HCT116 (cell line): ENCODE measurements at regions not wholly inside any gene's neighbourhood (a gene's known extent, or its start where the extent isn't known, plus 50 kb on each side); places are given as distances from the start of the nearest gene placed in this dataset.

ENCODE experiments used
- ATAC-seq: fragments of 200-7000 bp; cut with Tn5 transposase; 2 replicates; pipeline ENCODE4 v1.9.1; 2020; ENCODE audit warnings: mild to moderate bottlenecking, moderate library complexity
- BruUV-seq: library from RNA; stranded (reverse); fragments of 400-500 nt; replicated peaks from 2 replicates; lab custom pipeline; 2021; lab: Mats Ljungman, UMichigan
- CTCF ChIA-PET: fragments of 300-600 bp; sonication (Branson Sonifier 250); formaldehyde crosslinking; loops from one replicate; lab custom pipeline; 2021; ENCODE audit warnings: antibody characterized with exemption; lab: Charles Lee
- POLR2A ChIA-PET: fragments of 300-600, 350-600 bp; sonication (Branson Sonifier 250); formaldehyde crosslinking; loops from one replicate; lab custom pipeline; 2021; ENCODE audit warnings: antibody characterized with exemption; lab: Charles Lee
- RAD21 ChIA-PET, 2 experiments: fragments of 300-600 bp; sonication (Branson Sonifier 250); formaldehyde crosslinking; loops; one replicate each; lab custom pipeline; 2023; ENCODE audit warnings: low total read pairs in 2 of 2; ENCODE audit not compliant: uncharacterized antibody in 2 of 2, unreplicated experiment in 2 of 2, low non-redundant PET in 1 of 2; lab: Charles Lee
- DNase-seq: peaks from one replicate; pipeline ENCODE4 v3.0.0-alpha.2; 2010; ENCODE audit warnings: low read depth, low spot score
- H2AFZ ChIP-seq: fragments of 200-600 bp; shearing (Covaris generic), sonication (generic); 2 replicates; pipeline ENCODE4 v1.6.1; 2017; ENCODE audit warnings: low read depth, mixed run types, mixed read lengths, antibody characterized with exemption, low read length; ENCODE audit not compliant: poor library complexity, severe bottlenecking
- H3K27ac ChIP-seq: 2 replicates; pipeline ENCODE4 v1.5.1; 2012; ENCODE audit warnings: low read depth, low read length
- H3K27me3 ChIP-seq: fragments of 200-600 bp; sonication (generic); 2 replicates; pipeline ENCODE4 v1.6.1; 2016; ENCODE audit warnings: mixed run types, low read length, mixed read lengths; ENCODE audit not compliant: insufficient read depth
- H3K36me3 ChIP-seq, 2 experiments: fragments of 200-500 bp in 1 of 2; fragments of 200-600 bp in 1 of 2; sonication (Bioruptor generic) in 1 of 2; sonication (generic) in 1 of 2; 2 replicates each; pipeline versions ENCODE4 v1.5.1 to v1.6.1; 2014 to 2016; ENCODE audit warnings: low read length in 2 of 2, inconsistent platforms in 1 of 2, mixed read lengths in 1 of 2, mixed run types in 1 of 2; ENCODE audit not compliant: insufficient read depth in 2 of 2, control insufficient read depth in 1 of 2
- H3K4me1 ChIP-seq, 2 experiments: fragments of 200-600 bp in 1 of 2; sonication (generic) in 1 of 2; 2 replicates each; pipeline versions ENCODE4 v1.5.1 to v1.6.1; 2012 to 2017; ENCODE audit warnings: low read length in 2 of 2, inconsistent platforms in 1 of 2, mild to moderate bottlenecking in 1 of 2, mixed read lengths in 1 of 2, mixed run types in 1 of 2, moderate library complexity in 1 of 2; ENCODE audit not compliant: insufficient read depth in 2 of 2, control insufficient read depth in 1 of 2
- H3K4me2 ChIP-seq: fragments of 200-600 bp; sonication (generic); 2 replicates; pipeline ENCODE4 v1.6.1; 2017; ENCODE audit warnings: mixed run types, low read length, mixed read lengths
- H3K4me3 ChIP-seq, 2 experiments: fragments of 200-600 bp in 1 of 2; sonication (generic) in 1 of 2; replicated peaks in 1 of 2; 2 replicates each; pipeline ENCODE4 v1.5.1; 2011 to 2016; ENCODE audit warnings: low read length in 2 of 2, control low read depth in 1 of 2, low read depth in 1 of 2, mild to moderate bottlenecking in 1 of 2, mixed read lengths in 1 of 2, mixed run types in 1 of 2
- H3K79me2 ChIP-seq: fragments of 200-600 bp; sonication (generic); 2 replicates; pipeline ENCODE4 v1.6.1; 2017; ENCODE audit warnings: mild to moderate bottlenecking, mixed run types, low read length, moderate library complexity, mixed read lengths; ENCODE audit not compliant: insufficient read depth
- H3K9ac ChIP-seq: fragments of 200-600 bp; sonication (generic); 2 replicates; pipeline ENCODE4 v1.6.1; 2016; ENCODE audit warnings: low read length, mixed read lengths
- H3K9me2 ChIP-seq: fragments of 200-600 bp; sonication (generic), shearing (Covaris generic); 2 replicates; pipeline ENCODE4 v1.6.1; 2017; ENCODE audit warnings: mixed run types, mild to moderate bottlenecking, moderate library complexity; ENCODE audit not compliant: insufficient read depth
- H3K9me3 ChIP-seq, 2 experiments: fragments of 200-500 bp in 1 of 2; fragments of 200-600 bp in 1 of 2; sonication (Bioruptor generic) in 1 of 2; sonication (generic) in 1 of 2; 2 replicates each; pipeline ENCODE4 v1.6.1; 2014 to 2017; ENCODE audit warnings: low read length in 2 of 2, mixed read lengths in 2 of 2, inconsistent platforms in 1 of 2, low read depth in 1 of 2, mild to moderate bottlenecking in 1 of 2, mixed run types in 1 of 2, moderate library complexity in 1 of 2; ENCODE audit not compliant: control insufficient read depth in 1 of 2, insufficient read depth in 1 of 2
- H4K20me1 ChIP-seq: fragments of 200-600 bp; sonication (generic), shearing (Covaris generic); 2 replicates; pipeline ENCODE4 v1.6.1; 2017; ENCODE audit warnings: mixed run types, mild to moderate bottlenecking, moderate library complexity; ENCODE audit not compliant: insufficient read depth
- CEBPB ChIP-seq: IDR thresholded peaks from 2 replicates; pipeline ENCODE4 v1.6.1; 2012; ENCODE audit warnings: low read depth
- EGR1 ChIP-seq: IDR thresholded peaks from 2 replicates; pipeline ENCODE4 v1.6.1; 2012; ENCODE audit warnings: low read depth
- ELF1 ChIP-seq: IDR thresholded peaks from 2 replicates; pipeline ENCODE4 v1.6.1; 2012; ENCODE audit warnings: low read depth, borderline replicate concordance
- EZH2 ChIP-seq: fragments of 200-600 bp; sonication (generic); IDR thresholded peaks from 2 replicates; pipeline ENCODE4 v1.6.1; 2017; ENCODE audit warnings: antibody characterized with exemption, mixed run types
- EZH2phosphoT487 ChIP-seq: fragments of 200-600 bp; IDR thresholded peaks from 2 replicates; pipeline ENCODE4 v1.6.1; 2018; ENCODE audit warnings: antibody characterized with exemption, borderline replicate concordance
- JUND ChIP-seq: IDR thresholded peaks from 2 replicates; pipeline ENCODE4 v1.6.1; 2012
- POLR2A ChIP-seq: IDR thresholded peaks from 2 replicates; pipeline ENCODE4 v1.7.0; 2011; ENCODE audit warnings: borderline replicate concordance; ENCODE audit not compliant: insufficient read depth, insufficient read length; ENCODE audit errors: extremely low read depth
- RAD21 ChIP-seq: IDR thresholded peaks from 2 replicates; pipeline ENCODE4 v1.6.1; 2012; ENCODE audit warnings: low read depth, mild to moderate bottlenecking
- SIN3A ChIP-seq: IDR thresholded peaks from 2 replicates; pipeline ENCODE4 v1.6.1; 2012; ENCODE audit warnings: low read depth
- SP1 ChIP-seq: IDR thresholded peaks from 2 replicates; pipeline ENCODE4 v1.6.1; 2012; ENCODE audit warnings: low read depth
- SRF ChIP-seq: IDR thresholded peaks from 2 replicates; pipeline ENCODE4 v1.6.1; 2012; ENCODE audit warnings: low read depth
- YY1 ChIP-seq: IDR thresholded peaks from 2 replicates; pipeline ENCODE4 v1.6.1; 2011; ENCODE audit warnings: low read length, low read depth, moderate library complexity, mild to moderate bottlenecking; ENCODE audit not compliant: insufficient replicate concordance; ENCODE audit errors: extremely low read depth
- ZFX ChIP-seq: fragments of 450-650 bp; IDR thresholded peaks from 2 replicates; pipeline ENCODE4 v1.6.1; 2017
- ZNF274 ChIP-seq: fragments of 200-500 bp; sonication (Bioruptor generic); IDR thresholded peaks from 2 replicates; pipeline ENCODE4 v1.6.1; 2014; ENCODE audit warnings: mild to moderate bottlenecking, low read depth, low read length, inconsistent platforms
- intact Hi-C: fragments of 100-400 bp; cut with micrococcal nuclease; formaldehyde crosslinking; loops from 2 replicates; pipeline ENCODE4 v1.10.0; 2022
- TF ChIP-seq, protein P1 (sequence below): IDR thresholded peaks from 2 replicates; pipeline ENCODE4 v1.6.1; 2012
- TF ChIP-seq, protein P2 (sequence below), 3 experiments: fragments of 200-600 bp in 1 of 3; sonication (generic) in 1 of 3; IDR thresholded peaks in 2 of 3; conservative IDR thresholded peaks in 1 of 3; 2 replicates each; pipeline ENCODE4 v1.5.1; 2012 to 2017; ENCODE audit warnings: low read depth in 2 of 3, low read length in 2 of 3, antibody characterized with exemption in 1 of 3, borderline replicate concordance in 1 of 3, control low read depth in 1 of 3, mild to moderate bottlenecking in 1 of 3, mixed read lengths in 1 of 3, mixed run types in 1 of 3, moderate library complexity in 1 of 3; ENCODE audit not compliant: insufficient read depth in 1 of 3
- TF ChIP-seq, protein P3 (sequence below): IDR thresholded peaks from 2 replicates; pipeline ENCODE4 v1.6.1; 2011; ENCODE audit warnings: mild to moderate bottlenecking, low read length, moderate library complexity; ENCODE audit not compliant: insufficient replicate concordance; ENCODE audit errors: extremely low read depth
- TF ChIP-seq, protein P4 (sequence below): IDR thresholded peaks from 2 replicates; pipeline ENCODE4 v1.6.1; 2012

DNA sequence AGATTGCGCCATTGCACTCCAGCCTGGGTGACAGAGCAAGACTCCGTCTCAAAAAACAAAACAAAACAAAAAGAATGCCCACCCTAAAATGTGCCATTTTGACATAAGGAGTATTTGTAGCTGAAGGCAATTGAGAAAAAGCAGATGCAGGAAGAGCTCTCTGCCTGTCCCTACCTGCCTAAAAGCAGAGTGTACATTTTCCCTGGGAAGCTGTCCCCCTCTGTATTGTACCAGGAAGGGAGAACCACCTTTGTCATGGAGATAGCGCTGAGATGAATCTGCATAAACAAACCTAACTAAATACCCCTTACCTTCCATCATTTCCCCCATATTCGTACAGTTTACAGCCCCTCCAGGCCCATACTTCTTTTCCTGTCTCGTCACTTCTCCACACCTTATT, 94.4 kb upstream of the SLC45A1 start:
- H3K4me3 ChIP-seq: no peak overlapping the region
- no peaks in the 10 kb centered on the region for H3K27me3 ChIP-seq
- ChIA-PET POLR2A (no interaction called here), CTCF (no interaction called here), RAD21 (no interaction called here)
- ATAC-seq (no peak), DNase-seq (no peak)
- no peak overlapping the region for H3K4me2 ChIP-seq
- H3K4me1 ChIP-seq: peaks cover 14 to 37% of the 10 kb centered on the region in 2 experiments; a peak in 3 of 4 replicates
- no peaks in the 10 kb centered on the region for H3K9me2 ChIP-seq
- H4K20me1 ChIP-seq: no peaks in the 10 kb centered on the region
- no peaks in the 10 kb centered on the region for H3K36me3 ChIP-seq
- no TSS peak for BruUV-seq
- peaks cover 0 to 7% of the 10 kb centered on the region in 2 experiments; a peak in 1 of 4 replicates for H3K9me3 ChIP-seq
- H3K79me2 ChIP-seq: no peaks in the 10 kb centered on the region
- intact Hi-C loops: no loop called here
- TF ChIP-seq JUND: no peak
- no peak for TF ChIP-seq EGR1
- no peak for TF ChIP-seq SP1
- no peak for TF ChIP-seq ZNF274
- TF ChIP-seq ZFX: no peak
- no peak for TF ChIP-seq POLR2A
- TF ChIP-seq, protein P1, sequence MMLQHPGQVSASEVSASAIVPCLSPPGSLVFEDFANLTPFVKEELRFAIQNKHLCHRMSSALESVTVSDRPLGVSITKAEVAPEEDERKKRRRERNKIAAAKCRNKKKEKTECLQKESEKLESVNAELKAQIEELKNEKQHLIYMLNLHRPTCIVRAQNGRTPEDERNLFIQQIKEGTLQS: no peak
- no peak for TF ChIP-seq EZH2
- TF ChIP-seq ELF1: no peak
- no peak for TF ChIP-seq SIN3A
- TF ChIP-seq RAD21: no peak
- TF ChIP-seq, protein P2, sequence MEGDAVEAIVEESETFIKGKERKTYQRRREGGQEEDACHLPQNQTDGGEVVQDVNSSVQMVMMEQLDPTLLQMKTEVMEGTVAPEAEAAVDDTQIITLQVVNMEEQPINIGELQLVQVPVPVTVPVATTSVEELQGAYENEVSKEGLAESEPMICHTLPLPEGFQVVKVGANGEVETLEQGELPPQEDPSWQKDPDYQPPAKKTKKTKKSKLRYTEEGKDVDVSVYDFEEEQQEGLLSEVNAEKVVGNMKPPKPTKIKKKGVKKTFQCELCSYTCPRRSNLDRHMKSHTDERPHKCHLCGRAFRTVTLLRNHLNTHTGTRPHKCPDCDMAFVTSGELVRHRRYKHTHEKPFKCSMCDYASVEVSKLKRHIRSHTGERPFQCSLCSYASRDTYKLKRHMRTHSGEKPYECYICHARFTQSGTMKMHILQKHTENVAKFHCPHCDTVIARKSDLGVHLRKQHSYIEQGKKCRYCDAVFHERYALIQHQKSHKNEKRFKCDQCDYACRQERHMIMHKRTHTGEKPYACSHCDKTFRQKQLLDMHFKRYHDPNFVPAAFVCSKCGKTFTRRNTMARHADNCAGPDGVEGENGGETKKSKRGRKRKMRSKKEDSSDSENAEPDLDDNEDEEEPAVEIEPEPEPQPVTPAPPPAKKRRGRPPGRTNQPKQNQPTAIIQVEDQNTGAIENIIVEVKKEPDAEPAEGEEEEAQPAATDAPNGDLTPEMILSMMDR (IDR thresholded peaks at IDR 0.05 in 2 of 3, conservative IDR thresholded peaks at IDR 0.05 in 1 of 3; ENCODE audit: borderline replicate concordance in 1 of 3, insufficient read depth in 1 of 3, low read depth in 2 of 3, low read length in 2 of 3): no peak
- TF ChIP-seq EZH2phosphoT487: no peak
- TF ChIP-seq, protein P3, sequence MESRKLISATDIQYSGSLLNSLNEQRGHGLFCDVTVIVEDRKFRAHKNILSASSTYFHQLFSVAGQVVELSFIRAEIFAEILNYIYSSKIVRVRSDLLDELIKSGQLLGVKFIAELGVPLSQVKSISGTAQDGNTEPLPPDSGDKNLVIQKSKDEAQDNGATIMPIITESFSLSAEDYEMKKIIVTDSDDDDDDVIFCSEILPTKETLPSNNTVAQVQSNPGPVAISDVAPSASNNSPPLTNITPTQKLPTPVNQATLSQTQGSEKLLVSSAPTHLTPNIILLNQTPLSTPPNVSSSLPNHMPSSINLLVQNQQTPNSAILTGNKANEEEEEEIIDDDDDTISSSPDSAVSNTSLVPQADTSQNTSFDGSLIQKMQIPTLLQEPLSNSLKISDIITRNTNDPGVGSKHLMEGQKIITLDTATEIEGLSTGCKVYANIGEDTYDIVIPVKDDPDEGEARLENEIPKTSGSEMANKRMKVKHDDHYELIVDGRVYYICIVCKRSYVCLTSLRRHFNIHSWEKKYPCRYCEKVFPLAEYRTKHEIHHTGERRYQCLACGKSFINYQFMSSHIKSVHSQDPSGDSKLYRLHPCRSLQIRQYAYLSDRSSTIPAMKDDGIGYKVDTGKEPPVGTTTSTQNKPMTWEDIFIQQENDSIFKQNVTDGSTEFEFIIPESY: no peak
- TF ChIP-seq CEBPB: no peak
- TF ChIP-seq, protein P4, sequence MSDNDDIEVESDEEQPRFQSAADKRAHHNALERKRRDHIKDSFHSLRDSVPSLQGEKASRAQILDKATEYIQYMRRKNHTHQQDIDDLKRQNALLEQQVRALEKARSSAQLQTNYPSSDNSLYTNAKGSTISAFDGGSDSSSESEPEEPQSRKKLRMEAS: no peak
- TF ChIP-seq YY1: no peak
- TF ChIP-seq SRF: no peak
- TF ChIP-seq, all 23 proteins: peak for 0
- no peak overlapping the region for H3K27ac ChIP-seq
- H3K9ac ChIP-seq: no peak overlapping the region
- H2AFZ ChIP-seq: no peak overlapping the region
